ENCODE measurements at regions not wholly inside any gene's neighbourhood (a gene's known extent, or its start where the extent isn't known, plus 50 kb on each side); places are given as distances from the start of the nearest gene placed in this dataset.

DNA sequence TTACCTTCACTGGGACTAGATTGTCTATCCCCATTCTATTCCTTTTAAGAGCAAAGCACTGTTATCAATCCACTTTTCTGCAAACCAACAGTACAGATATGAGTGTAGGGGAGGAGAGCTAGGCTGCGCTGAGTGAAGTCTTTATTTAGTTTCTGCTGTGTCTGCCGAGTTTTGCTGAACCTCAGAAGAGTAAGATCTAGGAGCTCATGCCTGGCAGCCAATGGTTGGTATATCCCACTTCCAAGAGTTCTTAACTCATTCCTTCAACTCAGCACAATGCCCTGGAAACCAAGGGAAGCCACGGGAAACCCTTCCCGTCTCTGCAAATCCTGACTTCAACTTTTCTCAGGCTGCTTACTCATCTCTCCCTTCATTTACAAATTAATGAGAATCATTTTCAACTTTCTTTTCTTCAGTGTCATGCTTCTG lies 58.0 kb upstream of the JAK2 start:
- no peaks in the 10 kb centered on the region for H3K27me3 Mint-ChIP-seq (ENCODE audit: low read depth)
- TF ChIP-seq, protein P1, sequence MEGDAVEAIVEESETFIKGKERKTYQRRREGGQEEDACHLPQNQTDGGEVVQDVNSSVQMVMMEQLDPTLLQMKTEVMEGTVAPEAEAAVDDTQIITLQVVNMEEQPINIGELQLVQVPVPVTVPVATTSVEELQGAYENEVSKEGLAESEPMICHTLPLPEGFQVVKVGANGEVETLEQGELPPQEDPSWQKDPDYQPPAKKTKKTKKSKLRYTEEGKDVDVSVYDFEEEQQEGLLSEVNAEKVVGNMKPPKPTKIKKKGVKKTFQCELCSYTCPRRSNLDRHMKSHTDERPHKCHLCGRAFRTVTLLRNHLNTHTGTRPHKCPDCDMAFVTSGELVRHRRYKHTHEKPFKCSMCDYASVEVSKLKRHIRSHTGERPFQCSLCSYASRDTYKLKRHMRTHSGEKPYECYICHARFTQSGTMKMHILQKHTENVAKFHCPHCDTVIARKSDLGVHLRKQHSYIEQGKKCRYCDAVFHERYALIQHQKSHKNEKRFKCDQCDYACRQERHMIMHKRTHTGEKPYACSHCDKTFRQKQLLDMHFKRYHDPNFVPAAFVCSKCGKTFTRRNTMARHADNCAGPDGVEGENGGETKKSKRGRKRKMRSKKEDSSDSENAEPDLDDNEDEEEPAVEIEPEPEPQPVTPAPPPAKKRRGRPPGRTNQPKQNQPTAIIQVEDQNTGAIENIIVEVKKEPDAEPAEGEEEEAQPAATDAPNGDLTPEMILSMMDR (IDR thresholded peaks at IDR 0.05; ENCODE audit: unreplicated experiment in 3 of 3), result no peak
- no peaks in the 10 kb centered on the region for H3K36me3 Mint-ChIP-seq (ENCODE audit: low read depth)
- H3K9me3 Mint-ChIP-seq, result peaks cover 6% of the 10 kb centered on the region
- no peak overlapping the region for H3K27ac Mint-ChIP-seq
- no peak overlapping the region for H3K4me3 Mint-ChIP-seq
- H3K4me1 Mint-ChIP-seq, result no peaks in the 10 kb centered on the region

DNA sequence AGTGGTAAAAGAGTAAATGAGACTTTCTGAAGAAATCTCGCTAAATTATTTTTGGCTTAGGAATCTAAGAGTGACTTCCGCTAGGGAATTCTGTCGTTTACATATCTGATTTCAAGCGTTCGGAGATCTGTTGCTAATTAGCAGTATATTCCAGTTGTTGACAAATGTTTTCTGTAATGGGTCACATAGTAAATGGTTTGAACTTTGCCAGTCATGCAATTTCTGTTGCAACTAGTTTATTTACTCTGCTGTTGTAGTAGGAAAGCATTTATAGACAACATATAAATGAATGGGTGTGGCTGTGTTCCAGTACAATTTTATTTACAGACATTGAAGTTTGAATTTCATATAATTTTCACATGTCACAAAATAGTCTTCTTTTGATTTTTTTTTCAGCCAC lies 57.4 kb upstream of the JAK2 start:
- no peak overlapping the region for H3K27ac Mint-ChIP-seq

DNA sequence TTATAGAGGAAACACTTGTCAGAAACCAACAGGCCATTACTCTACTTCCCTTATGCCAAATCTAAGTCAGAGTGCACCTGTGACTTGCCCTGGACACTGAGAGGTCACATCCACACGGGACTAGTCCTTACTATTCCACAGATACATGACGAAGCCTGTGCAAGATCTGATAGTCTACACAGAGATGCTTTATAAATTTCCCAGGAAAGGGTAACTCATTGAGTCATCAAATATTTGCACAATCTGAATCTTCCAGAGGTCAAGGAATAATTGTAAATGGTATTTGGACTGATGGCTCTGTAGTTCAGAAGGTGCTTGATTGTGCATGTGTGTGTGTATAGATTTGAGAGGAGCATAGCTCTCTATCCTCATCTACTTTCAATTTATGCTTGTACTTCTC lies 55.2 kb upstream of the JAK2 start:
- Mint-ChIP-seq H3K9me3 (no peaks in the 10 kb centered on the region), H3K27ac (no peak overlapping the region), H3K27me3 (ENCODE audit: low read depth) (no peaks in the 10 kb centered on the region), H3K4me1 (peaks cover 5% of the 10 kb centered on the region), H3K4me3 (no peak overlapping the region), H3K36me3 (ENCODE audit: low read depth) (no peaks in the 10 kb centered on the region)
- TF ChIP-seq, protein P1 (IDR thresholded peaks at IDR 0.05; ENCODE audit: unreplicated experiment in 3 of 3), result no peak

More for the DNA sequence above, 57.4 kb upstream of the JAK2 start:
- H3K4me3 Mint-ChIP-seq, result no peak overlapping the region
- TF ChIP-seq, protein P1 (IDR thresholded peaks at IDR 0.05; ENCODE audit: unreplicated experiment in 3 of 3), result no peak
- peaks cover 2% of the 10 kb centered on the region for H3K9me3 Mint-ChIP-seq
- H3K27me3 Mint-ChIP-seq (ENCODE audit: low read depth), result no peaks in the 10 kb centered on the region
- no peaks in the 10 kb centered on the region for H3K36me3 Mint-ChIP-seq (ENCODE audit: low read depth)
- H3K4me1 Mint-ChIP-seq, result no peaks in the 10 kb centered on the region

DNA sequence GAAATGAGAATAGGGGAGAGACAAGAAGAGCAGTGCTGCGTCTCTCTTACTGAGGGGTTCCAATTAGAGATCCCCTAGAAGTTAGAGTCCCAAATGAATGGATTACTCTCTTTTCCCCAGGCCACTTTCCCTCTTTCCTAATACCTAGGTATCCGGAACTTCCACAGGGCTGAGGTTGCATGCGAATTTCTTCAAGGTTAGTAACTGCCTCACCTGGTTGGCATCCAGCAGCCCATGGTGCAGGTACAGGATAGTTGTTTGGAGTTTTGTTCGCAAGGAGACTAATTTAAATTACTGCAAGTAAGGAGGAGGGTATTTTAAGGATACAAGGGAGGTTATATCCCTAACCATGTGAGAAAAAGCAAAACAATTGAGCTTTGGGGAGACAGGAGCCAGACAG lies 52.4 kb upstream of the JAK2 start:
- H3K4me1 Mint-ChIP-seq, result peaks cover 5% of the 10 kb centered on the region
- TF ChIP-seq, protein P1 (IDR thresholded peaks at IDR 0.05; ENCODE audit: unreplicated experiment in 3 of 3), result no peak

DNA sequence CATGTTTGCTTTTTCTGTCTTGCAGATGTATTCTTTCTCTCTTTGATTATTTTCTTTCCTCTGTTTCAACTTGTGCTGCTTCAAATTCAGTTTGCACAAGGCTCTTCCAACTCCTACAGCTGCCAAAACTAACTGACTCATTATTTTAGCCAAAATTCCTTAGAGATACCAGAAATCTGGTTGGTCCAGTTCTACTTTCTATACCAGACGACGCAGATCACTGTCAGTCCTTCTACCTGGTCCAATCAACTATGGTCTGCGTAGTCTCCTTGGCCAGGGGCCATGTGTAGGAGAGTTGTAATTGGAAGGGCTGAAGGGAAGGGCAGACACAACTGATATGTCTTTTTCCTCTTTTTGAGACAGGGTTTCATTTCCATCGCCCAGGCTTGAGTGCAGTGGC lies 51.9 kb upstream of the JAK2 start:
- Mint-ChIP-seq H3K27ac (peak overlapping the region in 2 of 3 experiments; percentile 24 to 31), H3K27me3 (ENCODE audit: low read depth) (no peaks in the 10 kb centered on the region), H3K4me3 (no peak overlapping the region), H3K36me3 (ENCODE audit: low read depth) (no peaks in the 10 kb centered on the region), H3K4me1 (peaks cover 5% of the 10 kb centered on the region), H3K9me3 (no peaks in the 10 kb centered on the region)
- TF ChIP-seq, protein P1 (IDR thresholded peaks at IDR 0.05; ENCODE audit: unreplicated experiment in 3 of 3), result no peak

More for the DNA sequence above, 52.4 kb upstream of the JAK2 start:
- Mint-ChIP-seq H3K27me3 (ENCODE audit: low read depth) (no peaks in the 10 kb centered on the region), H3K27ac (peak overlapping the region in 1 of 3 experiments; percentile 24), H3K9me3 (no peaks in the 10 kb centered on the region), H3K4me3 (no peak overlapping the region), H3K36me3 (ENCODE audit: low read depth) (no peaks in the 10 kb centered on the region)

DNA sequence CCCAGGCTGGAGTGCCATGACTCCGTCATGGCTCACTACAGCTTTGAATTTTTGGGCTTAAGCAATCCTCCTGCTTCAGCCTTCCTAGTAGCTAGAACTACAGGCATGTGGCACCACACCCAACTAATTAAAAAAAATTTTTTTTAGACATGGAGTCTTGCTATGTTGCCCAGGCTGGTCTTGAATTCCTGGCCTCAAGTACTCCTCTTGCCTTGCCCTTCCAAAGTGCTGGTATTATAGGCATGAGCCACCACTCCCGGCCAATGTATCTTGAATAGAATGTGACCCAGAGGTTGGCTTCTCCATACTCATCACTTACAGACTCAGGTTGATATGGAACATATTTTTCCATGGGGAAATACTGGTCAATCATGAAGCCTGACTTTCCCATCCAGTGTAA lies 51.2 kb upstream of the JAK2 start:
- Mint-ChIP-seq H3K9me3 (no peaks in the 10 kb centered on the region), H3K36me3 (ENCODE audit: low read depth) (no peaks in the 10 kb centered on the region), H3K27me3 (ENCODE audit: low read depth) (no peaks in the 10 kb centered on the region), H3K4me1 (peaks cover 5% of the 10 kb centered on the region), H3K4me3 (no peak overlapping the region), H3K27ac (no peak overlapping the region)
- TF ChIP-seq, protein P1 (IDR thresholded peaks at IDR 0.05; ENCODE audit: unreplicated experiment in 3 of 3), result no peak

Measured in nephron (organoid).